Mesendoderm (in vitro differentiated cells): ENCODE measurements at regions not wholly inside any gene's neighbourhood (a gene's known extent, or its start where the extent isn't known, plus 50 kb on each side); places are given as distances from the start of the nearest gene placed in this dataset.

Experiments used
- DNase-seq: peaks from one replicate; pipeline ENCODE4 v3.0.0; 2013
- H2AK5ac ChIP-seq: 2 replicates; pipeline ENCODE4 v1.6.1; 2013; ENCODE audit warnings: low read length, inconsistent platforms
- H2BK120ac ChIP-seq: 2 replicates; pipeline ENCODE4 v1.6.1; 2013; ENCODE audit warnings: low read depth, mild to moderate bottlenecking, low read length, moderate library complexity, mixed read lengths
- H2BK15ac ChIP-seq: replicated peaks from 2 replicates; pipeline ENCODE4 v1.6.1; 2013; ENCODE audit warnings: low read depth, mild to moderate bottlenecking, moderate library complexity
- H2BK5ac ChIP-seq: 2 replicates; pipeline ENCODE4 v1.6.1; 2013; ENCODE audit warnings: low read length, inconsistent platforms
- H3K18ac ChIP-seq: 2 replicates; pipeline ENCODE4 v1.6.1; 2013; ENCODE audit warnings: mild to moderate bottlenecking, low read length, mixed read lengths
- H3K23ac ChIP-seq: one replicate; pipeline ENCODE4 v1.6.1; 2013; ENCODE audit warnings: low read length
- H3K27ac ChIP-seq: 2 replicates; pipeline ENCODE4 v1.5.1; 2013; ENCODE audit warnings: low read depth, mild to moderate bottlenecking, inconsistent platforms, low read length, moderate library complexity
- H3K27me3 ChIP-seq: 2 replicates; pipeline ENCODE4 v1.6.1; 2013; ENCODE audit warnings: low read length, control low read depth, mild to moderate bottlenecking, inconsistent platforms; ENCODE audit not compliant: insufficient read depth, poor library complexity
- H3K36me3 ChIP-seq: 2 replicates; pipeline ENCODE4 v1.6.1; 2013; ENCODE audit warnings: low read length, inconsistent platforms; ENCODE audit not compliant: control insufficient read depth, insufficient read depth
- H3K4ac ChIP-seq: one replicate; pipeline ENCODE4 v1.6.1; 2013; ENCODE audit warnings: low read depth, mild to moderate bottlenecking, low read length, moderate library complexity
- H3K4me1 ChIP-seq: 2 replicates; pipeline ENCODE4 v1.6.1; 2013; ENCODE audit warnings: low read depth, low read length, inconsistent platforms; ENCODE audit not compliant: control insufficient read depth
- H3K4me2 ChIP-seq: 2 replicates; pipeline ENCODE4 v1.6.1; 2013; ENCODE audit warnings: low read length
- H3K4me3 ChIP-seq: 2 replicates; pipeline ENCODE4 v1.5.1; 2013; ENCODE audit warnings: mild to moderate bottlenecking, low read length
- H3K56ac ChIP-seq: one replicate; pipeline ENCODE4 v1.6.1; 2013; ENCODE audit warnings: low read length
- H3K79me1 ChIP-seq: 2 replicates; pipeline ENCODE4 v1.6.1; 2013; ENCODE audit warnings: low read length, inconsistent platforms
- H3K79me2 ChIP-seq: 2 replicates; pipeline ENCODE4 v1.6.1; 2013; ENCODE audit warnings: mild to moderate bottlenecking, low read length; ENCODE audit not compliant: control insufficient read depth, insufficient read depth
- H3K9ac ChIP-seq: 2 replicates; pipeline ENCODE4 v1.6.1; 2013; ENCODE audit warnings: low read length, inconsistent platforms
- H4K5ac ChIP-seq: one replicate; pipeline ENCODE4 v1.6.1; 2013; ENCODE audit warnings: low read length
- H4K8ac ChIP-seq: one replicate; pipeline ENCODE4 v1.6.1; 2013; ENCODE audit warnings: low read depth, mild to moderate bottlenecking, control low read depth, low read length, moderate library complexity
- WGBS: extraction: QIAGEN DNeasy Blood & Tissue Kit; methylation state at CpG from one replicate; pipeline ENCODE4 v1.1.7; 2013; ENCODE audit warnings: low lambda C conversion rate, missing lambda C conversion rate; ENCODE audit not compliant: insufficient coverage; ENCODE audit errors: extremely low coverage; 5-methylcytosine and 5-hydroxymethylcytosine counted together

DNA sequence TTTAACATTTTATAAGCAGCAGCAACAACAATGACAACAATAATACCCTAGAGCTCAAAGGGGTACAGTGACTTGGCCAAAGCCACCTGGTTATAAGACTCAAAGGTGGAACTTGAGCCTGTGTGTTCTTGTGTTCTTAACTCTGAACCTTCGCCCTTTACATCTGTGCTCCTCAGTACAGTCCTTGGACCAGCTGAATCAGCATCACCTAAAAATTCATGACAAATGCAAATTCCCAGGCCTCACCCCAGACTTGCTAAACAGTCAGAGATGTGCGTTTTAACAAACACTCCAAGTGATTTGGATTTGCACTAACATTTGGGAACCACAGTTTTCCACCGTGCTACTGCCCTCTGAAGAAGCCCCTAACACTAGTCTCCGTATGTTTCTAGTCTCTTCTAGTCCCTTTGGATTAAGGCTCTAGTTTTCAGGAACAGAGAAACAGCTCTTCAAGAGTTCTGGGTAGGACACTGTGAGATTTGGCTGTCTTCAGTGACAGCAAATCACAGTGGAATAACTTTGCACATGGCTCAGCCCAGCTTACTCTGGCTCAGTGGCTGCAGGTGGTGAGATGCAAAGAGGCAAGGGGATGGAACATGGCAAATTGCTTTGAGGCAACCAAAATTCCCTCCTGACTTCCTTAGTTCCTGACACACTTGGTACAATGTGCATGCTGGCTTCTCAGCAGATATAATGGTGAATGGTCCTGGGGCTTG is 151.0 kb upstream of the CDH11 start:
- no peak overlapping the region for H3K4ac ChIP-seq

DNA sequence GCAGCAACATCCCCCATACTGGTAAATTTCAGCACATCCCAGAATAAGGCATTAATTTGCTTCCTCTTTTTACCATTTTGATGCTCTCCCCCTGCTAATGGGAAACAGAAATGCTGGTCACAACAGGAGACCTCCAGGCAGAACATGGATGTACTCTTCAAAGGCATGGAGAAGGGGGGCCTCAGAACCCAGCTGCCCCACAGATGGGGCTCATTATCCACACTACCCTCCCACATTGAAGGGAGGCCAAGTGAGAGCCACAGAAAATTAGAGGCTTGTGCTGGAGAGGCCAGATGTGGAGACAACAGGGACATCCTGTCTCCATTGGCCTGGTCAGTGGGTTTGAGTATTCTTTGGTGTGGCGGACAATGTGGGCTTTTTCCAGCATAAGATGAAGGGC is 150.1 kb upstream of the CDH11 start:
- Histone ChIP-seq H2BK120ac (no peak overlapping the region), H3K4me2 (no peak overlapping the region), H3K79me2 (no peaks in the 10 kb centered on the region), H4K5ac (no peak overlapping the region), H2BK5ac (no peak overlapping the region), H3K27me3 (no peaks in the 10 kb centered on the region), H2BK15ac (no peak overlapping the region), H3K9ac (no peak overlapping the region), H3K18ac (no peak overlapping the region), H2AK5ac (no peak overlapping the region), H3K56ac (no peak overlapping the region), H3K23ac (no peak overlapping the region), H3K4ac (no peak overlapping the region), H3K27ac (no peak overlapping the region), H4K8ac (no peak overlapping the region), H3K4me3 (no peak overlapping the region), H3K4me1 (peaks cover 2% of the 10 kb centered on the region), H3K79me1 (no peaks in the 10 kb centered on the region), H3K36me3 (no peaks in the 10 kb centered on the region)
- WGBS: no CpG with 5 or more reads among the region's 1 CpG
- no peak for DNase-seq

More for the DNA sequence above, 151.0 kb upstream of the CDH11 start:
- no peak overlapping the region for H4K8ac ChIP-seq
- no peak overlapping the region for H3K18ac ChIP-seq
- no CpG with 5 or more reads among the region's 4 CpGs for WGBS
- H3K27ac ChIP-seq: no peak overlapping the region
- no peak overlapping the region for H3K23ac ChIP-seq
- no peaks in the 10 kb centered on the region for H3K79me1 ChIP-seq
- H2BK5ac ChIP-seq: no peak overlapping the region
- no peak overlapping the region for H3K4me2 ChIP-seq
- H2AK5ac ChIP-seq: no peak overlapping the region
- H2BK15ac ChIP-seq: no peak overlapping the region
- H2BK120ac ChIP-seq: no peak overlapping the region
- peaks cover 2% of the 10 kb centered on the region for H3K4me1 ChIP-seq
- no peaks in the 10 kb centered on the region for H3K36me3 ChIP-seq
- no peaks in the 10 kb centered on the region for H3K79me2 ChIP-seq
- no peak overlapping the region for H3K56ac ChIP-seq
- DNase-seq: no peak
- no peak overlapping the region for H3K9ac ChIP-seq
- H3K4me3 ChIP-seq: no peak overlapping the region
- no peak overlapping the region for H4K5ac ChIP-seq
- no peaks in the 10 kb centered on the region for H3K27me3 ChIP-seq

DNA sequence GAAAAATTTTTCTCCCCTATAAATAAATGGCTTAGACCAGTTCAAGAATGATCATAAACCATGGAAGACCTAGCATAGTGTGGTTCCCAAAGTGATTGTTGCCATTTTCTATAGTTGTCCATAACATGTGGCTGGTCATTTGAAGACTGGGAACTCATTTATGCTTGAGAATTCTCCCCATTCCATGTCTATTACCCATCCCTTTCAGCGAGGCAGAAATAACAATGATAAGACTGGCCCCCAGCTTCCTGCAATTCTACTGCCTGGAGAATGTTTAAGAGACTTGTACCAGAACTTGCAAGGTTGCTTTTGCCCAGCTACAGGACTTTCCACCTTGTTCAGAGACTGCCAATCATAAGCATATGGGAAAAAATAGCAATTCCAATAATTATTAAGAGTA is 146.5 kb upstream of the CDH11 start:
- Histone ChIP-seq H3K36me3 (no peaks in the 10 kb centered on the region), H3K4me3 (no peak overlapping the region), H4K8ac (no peak overlapping the region), H3K79me1 (no peaks in the 10 kb centered on the region), H3K18ac (no peak overlapping the region), H2AK5ac (no peak overlapping the region), H3K56ac (no peak overlapping the region), H2BK120ac (no peak overlapping the region), H2BK5ac (no peak overlapping the region), H4K5ac (no peak overlapping the region), H3K79me2 (no peaks in the 10 kb centered on the region), H3K4me2 (no peak overlapping the region), H2BK15ac (no peak overlapping the region), H3K23ac (no peak overlapping the region), H3K27ac (no peak overlapping the region), H3K4me1 (peaks cover 2% of the 10 kb centered on the region), H3K27me3 (no peaks in the 10 kb centered on the region), H3K9ac (no peak overlapping the region), H3K4ac (no peak overlapping the region)
- no CpG with 5 or more reads among the region's 1 CpG for WGBS
- DNase-seq: no peak

DNA sequence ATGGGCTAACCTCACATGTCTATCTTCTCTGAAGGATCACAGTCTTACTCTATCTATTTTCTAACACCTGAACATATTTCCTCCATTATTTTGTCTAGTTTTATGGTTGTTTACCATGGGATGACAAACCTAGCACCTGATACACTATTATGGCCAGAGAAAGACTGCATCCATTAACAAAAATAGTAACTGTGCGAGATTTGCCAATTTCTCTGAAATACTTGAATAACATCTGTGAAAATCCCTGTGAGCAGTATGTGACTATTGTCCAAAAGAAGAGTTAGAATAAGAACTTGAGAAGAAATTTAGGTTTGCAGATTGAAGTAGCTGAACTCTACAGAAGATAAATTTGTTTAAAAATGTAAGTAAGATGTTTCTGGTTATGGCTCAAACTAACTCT is 142.0 kb upstream of the CDH11 start:
- Histone ChIP-seq H4K8ac (no peak overlapping the region), H3K27me3 (no peaks in the 10 kb centered on the region), H3K36me3 (no peaks in the 10 kb centered on the region), H3K4me3 (no peak overlapping the region), H3K4ac (no peak overlapping the region), H4K5ac (no peak overlapping the region), H2BK5ac (no peak overlapping the region), H3K79me1 (no peaks in the 10 kb centered on the region), H2BK120ac (no peak overlapping the region), H2AK5ac (no peak overlapping the region), H3K4me1 (no peaks in the 10 kb centered on the region), H3K4me2 (no peak overlapping the region), H3K79me2 (no peaks in the 10 kb centered on the region), H2BK15ac (no peak overlapping the region), H3K9ac (no peak overlapping the region), H3K56ac (no peak overlapping the region), H3K27ac (no peak overlapping the region), H3K23ac (no peak overlapping the region), H3K18ac (no peak overlapping the region)
- no CpG with 5 or more reads among the region's 1 CpG for WGBS
- no peak for DNase-seq

DNA sequence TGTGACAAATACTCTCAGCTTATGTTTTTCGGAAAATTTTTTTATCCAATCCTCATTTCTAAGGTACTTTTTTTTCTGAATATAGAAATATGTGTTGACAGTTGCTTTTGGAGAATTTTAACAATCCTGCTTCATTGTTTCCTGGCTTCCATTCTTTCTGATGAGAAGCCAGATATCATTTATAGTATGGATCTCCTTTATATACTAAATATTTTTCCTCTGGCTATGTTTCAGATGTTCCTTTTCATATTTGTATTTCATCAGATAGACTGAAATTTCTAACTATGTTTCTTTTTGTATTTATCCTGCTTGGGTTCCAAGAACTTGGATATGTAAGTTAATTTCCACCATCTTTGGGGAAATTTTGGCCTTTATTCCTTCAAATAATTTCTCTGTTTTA is 138.9 kb upstream of the CDH11 start:
- no peak for DNase-seq
- Histone ChIP-seq H3K4me3 (no peak overlapping the region), H4K5ac (no peak overlapping the region), H3K4me2 (no peak overlapping the region), H2BK15ac (no peak overlapping the region), H3K79me1 (no peaks in the 10 kb centered on the region), H2BK5ac (no peak overlapping the region), H3K4ac (no peak overlapping the region), H2BK120ac (no peak overlapping the region), H3K4me1 (no peaks in the 10 kb centered on the region), H3K18ac (no peak overlapping the region), H3K23ac (no peak overlapping the region), H3K79me2 (no peaks in the 10 kb centered on the region), H3K36me3 (no peaks in the 10 kb centered on the region), H4K8ac (no peak overlapping the region), H3K27me3 (no peaks in the 10 kb centered on the region), H3K27ac (no peak overlapping the region), H2AK5ac (no peak overlapping the region), H3K56ac (no peak overlapping the region), H3K9ac (no peak overlapping the region)
- no CpG with 5 or more reads among the region's 1 CpG for WGBS

DNA sequence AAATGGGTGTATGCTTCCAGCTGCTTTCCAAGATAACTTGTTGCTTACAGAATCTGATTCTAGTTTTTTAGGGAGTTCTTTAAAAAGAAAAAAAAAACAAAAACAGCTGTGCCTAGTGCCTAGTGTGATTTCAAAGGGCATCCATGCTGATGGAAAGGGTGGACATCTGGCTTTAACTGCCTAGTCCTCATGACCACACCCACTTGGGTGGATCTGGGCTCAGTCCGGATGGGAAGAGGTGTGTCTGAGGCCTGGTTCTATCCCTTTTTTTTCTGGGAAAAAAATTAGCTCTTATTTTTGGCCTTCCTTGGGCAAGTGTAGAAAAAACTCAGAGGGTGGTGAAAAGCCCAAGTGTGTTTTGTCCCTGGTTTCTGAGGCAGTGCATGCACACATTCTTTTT is 132.3 kb upstream of the CDH11 start:
- no peak overlapping the region for H3K23ac ChIP-seq
- no peak overlapping the region for H2BK120ac ChIP-seq
- no peaks in the 10 kb centered on the region for H3K27me3 ChIP-seq
- no peak overlapping the region for H3K27ac ChIP-seq
- H3K18ac ChIP-seq: no peak overlapping the region
- DNase-seq: no peak
- no peak overlapping the region for H3K4me2 ChIP-seq
- H3K4ac ChIP-seq: no peak overlapping the region
- H3K79me2 ChIP-seq: no peaks in the 10 kb centered on the region
- H3K9ac ChIP-seq: no peak overlapping the region
- H3K36me3 ChIP-seq: no peaks in the 10 kb centered on the region
- H3K79me1 ChIP-seq: no peaks in the 10 kb centered on the region
- no peak overlapping the region for H2BK5ac ChIP-seq
- H3K56ac ChIP-seq: no peak overlapping the region
- WGBS: no CpG with 5 or more reads among the region's 1 CpG
- H4K8ac ChIP-seq: no peak overlapping the region
- no peak overlapping the region for H2BK15ac ChIP-seq
- H3K4me3 ChIP-seq: no peak overlapping the region
- H4K5ac ChIP-seq: no peak overlapping the region
- H3K4me1 ChIP-seq: peaks cover 7% of the 10 kb centered on the region
- H2AK5ac ChIP-seq: no peak overlapping the region
